ENCODE measurements at regions not wholly inside any gene's neighbourhood (a gene's known extent, or its start where the extent isn't known, plus 50 kb on each side); places are given as distances from the start of the nearest gene placed in this dataset.

GRCh38 chr15:36234743-36235142 lies 344.7 kb upstream of the CDIN1 start:
- no peak for TF ChIP-seq CTCF (IDR thresholded peaks at IDR 0.05)
- no peak for TF ChIP-seq POLR2A (IDR thresholded peaks at IDR 0.05)

Data from adrenal gland (tissue), 5 donors.